GM12878 (cell line): ENCODE measurements at regions not wholly inside any gene's neighbourhood (a gene's known extent, or its start where the extent isn't known, plus 50 kb on each side); places are given as distances from the start of the nearest gene placed in this dataset.

Experiments
- ATAC-seq: fragments of 200-7000 bp; cut with Tn5 transposase; 3 replicates; pipeline ENCODE4 v1.9.1; 2020; ENCODE audit warnings: mild to moderate bottlenecking, moderate library complexity
- BruUV-seq: library from RNA; stranded (reverse); fragments of 400-500 nt; replicated peaks from 2 replicates; lab custom pipeline; 2021; lab: Mats Ljungman, UMichigan
- CTCF ChIA-PET: fragments of 300-600 bp; sonication (Branson Sonifier 250); formaldehyde crosslinking; extraction: SDS; loops from one replicate; lab custom pipeline; 2021; ENCODE audit warnings: inconsistent platforms; lab: Yijun Ruan, JAX
- POLR2A ChIA-PET: fragments of 350-600 bp; formaldehyde crosslinking; extraction: SDS; loops from one replicate; lab custom pipeline; 2021; ENCODE audit warnings: inconsistent platforms; lab: Charles Lee
- RAD21 ChIA-PET: fragments of 300-600 bp; sonication (Branson Sonifier 250); formaldehyde crosslinking; loops from one replicate; lab custom pipeline; 2023; ENCODE audit warnings: antibody characterized with exemption; ENCODE audit not compliant: unreplicated experiment; lab: Charles Lee
- SMC1A ChIA-PET: fragments of 300-600 bp; sonication (Branson Sonifier 250); formaldehyde crosslinking; loops from one replicate; lab custom pipeline; 2023; ENCODE audit not compliant: unreplicated experiment, uncharacterized antibody; lab: Charles Lee
- DNase-seq: peaks from one replicate; pipeline ENCODE4 v3.0.0-alpha.2; 2011; ENCODE audit warnings: low read depth, low spot score
- FAIRE-seq: peaks from 3 replicates; lab custom pipeline; 2011; peaks lifted over from hg19 to GRCh38; lab: Jason Lieb, UNC
- H2AFZ ChIP-seq: 2 replicates; pipeline ENCODE4 v1.6.0; 2011; ENCODE audit warnings: low read depth, low read length, control low read depth; ENCODE audit not compliant: control insufficient read depth
- H3K27ac ChIP-seq: 2 replicates; pipeline ENCODE4 v1.5.1; 2011; ENCODE audit warnings: control low read depth; ENCODE audit not compliant: control insufficient read depth, insufficient read depth
- H3K27me3 ChIP-seq, 2 experiments: replicated peaks in 1 of 2; 2 replicates each; pipeline versions ENCODE4 v1.6.0 to v1.6.1; 2011; ENCODE audit warnings: low read length in 1 of 2; ENCODE audit not compliant: control insufficient read depth in 2 of 2, insufficient read depth in 2 of 2
- H3K36me3 ChIP-seq, 2 experiments: 2 replicates each; pipeline ENCODE4 v1.5.1; 2011; ENCODE audit warnings: low read length in 1 of 2; ENCODE audit not compliant: control insufficient read depth in 2 of 2, insufficient read depth in 2 of 2
- H3K4me1 ChIP-seq: 2 replicates; pipeline ENCODE4 v1.6.1; 2011; ENCODE audit warnings: mild to moderate bottlenecking, low read length, moderate library complexity, mixed read lengths; ENCODE audit not compliant: control insufficient read depth, insufficient read depth
- H3K4me2 ChIP-seq: 2 replicates; pipeline ENCODE4 v1.6.0; 2011; ENCODE audit warnings: control low read depth; ENCODE audit not compliant: control insufficient read depth, insufficient read depth
- H3K4me3 ChIP-seq: fragments of 200-600 bp; sonication (generic); 2 replicates; pipeline ENCODE4 v1.5.1; 2016
- H3K79me2 ChIP-seq: 2 replicates; pipeline ENCODE4 v1.6.0; 2011; ENCODE audit warnings: low read length; ENCODE audit not compliant: control insufficient read depth, insufficient read depth
- H3K9ac ChIP-seq: 2 replicates; pipeline ENCODE4 v1.8.0; 2011; ENCODE audit warnings: low read length, control low read depth, mixed read lengths; ENCODE audit not compliant: control insufficient read depth, insufficient read depth
- H3K9me3 ChIP-seq: replicated peaks from 3 replicates; pipeline ENCODE4 v1.5.1; 2011; ENCODE audit warnings: mild to moderate bottlenecking, low read length; ENCODE audit not compliant: control insufficient read depth, insufficient read depth
- H4K20me1 ChIP-seq: 2 replicates; pipeline ENCODE4 v1.6.0; 2011; ENCODE audit not compliant: control insufficient read depth, insufficient read depth
- BCL11A ChIP-seq: IDR thresholded peaks from 2 replicates; pipeline ENCODE4 v1.6.1; 2011; ENCODE audit warnings: low read depth, low read length
- CEBPB ChIP-seq, 2 experiments: fragments of 150-350 bp in 1 of 2; IDR thresholded peaks; 2 replicates each; pipeline ENCODE4 v1.6.1; 2012 to 2014; ENCODE audit warnings: low read depth in 2 of 2, low read length in 2 of 2, borderline replicate concordance in 1 of 2, inconsistent platforms in 1 of 2
- CHD1 ChIP-seq: IDR thresholded peaks from 2 replicates; pipeline ENCODE4 v1.6.1; 2012; ENCODE audit warnings: low read depth, low read length, improper control_type of control experiment
- FOXK2 ChIP-seq: fragments of 450-650 bp; IDR thresholded peaks from 2 replicates; pipeline ENCODE4 v1.6.1; 2017; ENCODE audit warnings: mild to moderate bottlenecking, moderate library complexity
- GABPA ChIP-seq: IDR thresholded peaks from 2 replicates; pipeline ENCODE4 v1.6.1; 2014; ENCODE audit warnings: antibody characterized with exemption, low read depth, mild to moderate bottlenecking, inconsistent platforms
- HCFC1 ChIP-seq: fragments of 150-350 bp; IDR thresholded peaks from 2 replicates; pipeline ENCODE4 v1.6.1; 2014; ENCODE audit warnings: low read length
- HDAC6 ChIP-seq: fragments of 200-600 bp; sonication (generic); IDR thresholded peaks from one replicate; pipeline ENCODE4 v1.8.0; 2017; ENCODE audit warnings: antibody characterized with exemption; ENCODE audit not compliant: unreplicated experiment
- JUND ChIP-seq: IDR thresholded peaks from 2 replicates; pipeline ENCODE4 v1.6.1; 2012; ENCODE audit warnings: low read depth, mild to moderate bottlenecking, low read length, improper control_type of control experiment, moderate library complexity
- NBN ChIP-seq: fragments of 450-650 bp; IDR thresholded peaks from 2 replicates; pipeline ENCODE4 v1.6.1; 2016
- NKRF ChIP-seq: fragments of 450-650 bp; conservative IDR thresholded peaks from 2 replicates; pipeline ENCODE4 v1.6.1; 2017; ENCODE audit warnings: mild to moderate bottlenecking, moderate library complexity
- RFX5 ChIP-seq: IDR thresholded peaks from 2 replicates; pipeline ENCODE4 v1.6.1; 2011; ENCODE audit warnings: low read depth, low read length, improper control_type of control experiment
- SIN3A ChIP-seq: IDR thresholded peaks from 2 replicates; pipeline ENCODE4 v1.6.1; 2012; ENCODE audit warnings: low read depth, low read length, improper control_type of control experiment
- TCF12 ChIP-seq: IDR thresholded peaks from 2 replicates; pipeline ENCODE4 v1.6.1; 2011; ENCODE audit warnings: low read depth, mild to moderate bottlenecking, low read length
- ZNF274 ChIP-seq: IDR thresholded peaks from one replicate; pipeline ENCODE4 v1.8.0; 2011; ENCODE audit not compliant: insufficient read length, insufficient read depth
- ZNF687 ChIP-seq: fragments of 450-650 bp; IDR thresholded peaks from 2 replicates; pipeline ENCODE4 v1.6.1; 2017; ENCODE audit warnings: mild to moderate bottlenecking, moderate library complexity
- in situ Hi-C: fragments of 300-500 bp; cut with MboI; formaldehyde crosslinking; loops from 9 replicates; pipeline ENCODE4 v1.14.3; 2018; ENCODE audit warnings: mixed read lengths
- intact Hi-C: fragments of 100-400 bp; cut with micrococcal nuclease; formaldehyde crosslinking; loops from one replicate; pipeline ENCODE4 v1.14.2; 2022; ENCODE audit not compliant: unreplicated experiment

GRCh38 chr11:11769782-11770181 lies 72.0 kb upstream of the USP47 start:
- H4K20me1 ChIP-seq, result no peaks in the 10 kb centered on the region
- no TSS peak for BruUV-seq
- H2AFZ ChIP-seq, result no peak overlapping the region
- RAD21 ChIA-PET, result no interaction called here
- DNase-seq (no peak), ATAC-seq (no peak), FAIRE-seq (no peak)
- H3K27me3 ChIP-seq, result peaks cover 1 to 2% of the 10 kb centered on the region in 2 experiments; a peak in 2 of 4 replicates
- no peaks in the 10 kb centered on the region for H3K4me1 ChIP-seq
- SMC1A ChIA-PET, result no interaction called here
- intact Hi-C loops, result no loop called here
- H3K4me3 ChIP-seq, result no peak overlapping the region
- CTCF ChIA-PET, result interaction anchor here (2.3 kb wide), 1 partner anchor 18 kb away, joined by 7 read pairs; no protein-coding TSS in a partner anchor
- H3K9ac ChIP-seq, result no peak overlapping the region
- no peaks in the 10 kb centered on the region for H3K9me3 ChIP-seq
- no peak overlapping the region for H3K4me2 ChIP-seq
- no peak overlapping the region for H3K27ac ChIP-seq
- TF ChIP-seq HDAC6 (no peak), ZNF687 (no peak), RFX5 (no peak), ZNF274 (no peak), JUND (no peak), HCFC1 (no peak), NKRF (no peak), BCL11A (no peak), CEBPB (IDR thresholded peaks at IDR 0.05; ENCODE audit: borderline replicate concordance in 1 of 2, low read depth in 2 of 2, low read length in 2 of 2) (no peak), TCF12 (no peak), SIN3A (no peak), CHD1 (no peak), FOXK2 (no peak), NBN (no peak), GABPA (no peak)
- TF ChIP-seq, all 136 proteins: peak for 0
- Histone ChIP-seq H3K79me2 (no peaks in the 10 kb centered on the region), H3K36me3 (no peaks in the 10 kb centered on the region)
- in situ Hi-C loops, result no loop called here
- POLR2A ChIA-PET, result no interaction called here
